ENCODE measurements at regions not wholly inside any gene's neighbourhood (a gene's known extent, or its start where the extent isn't known, plus 50 kb on each side); places are given as distances from the start of the nearest gene placed in this dataset.
A peak's percentile ranks its signal among the peaks of the same experiment; 100 is the strongest.

DNA sequence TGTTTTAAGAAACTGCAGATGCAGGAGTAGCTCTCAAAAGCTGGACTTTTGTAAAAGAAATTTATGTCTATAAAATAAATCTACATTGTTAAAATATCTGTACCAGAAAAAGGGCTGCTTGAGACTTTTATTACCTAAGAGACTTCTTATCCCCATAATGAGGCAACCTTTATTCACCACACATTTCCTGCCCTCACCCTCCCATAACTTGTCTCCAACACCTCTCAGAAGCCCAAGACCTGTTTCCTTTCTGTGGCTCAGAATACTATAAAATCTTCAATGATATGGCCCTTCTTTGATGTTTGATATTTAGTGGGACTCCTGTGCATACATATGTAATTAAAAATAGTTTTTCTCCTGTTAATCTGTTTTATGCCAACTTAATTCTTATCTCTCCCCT, 141.5 kb upstream of the FER start:
- TF ChIP-seq, protein P1, sequence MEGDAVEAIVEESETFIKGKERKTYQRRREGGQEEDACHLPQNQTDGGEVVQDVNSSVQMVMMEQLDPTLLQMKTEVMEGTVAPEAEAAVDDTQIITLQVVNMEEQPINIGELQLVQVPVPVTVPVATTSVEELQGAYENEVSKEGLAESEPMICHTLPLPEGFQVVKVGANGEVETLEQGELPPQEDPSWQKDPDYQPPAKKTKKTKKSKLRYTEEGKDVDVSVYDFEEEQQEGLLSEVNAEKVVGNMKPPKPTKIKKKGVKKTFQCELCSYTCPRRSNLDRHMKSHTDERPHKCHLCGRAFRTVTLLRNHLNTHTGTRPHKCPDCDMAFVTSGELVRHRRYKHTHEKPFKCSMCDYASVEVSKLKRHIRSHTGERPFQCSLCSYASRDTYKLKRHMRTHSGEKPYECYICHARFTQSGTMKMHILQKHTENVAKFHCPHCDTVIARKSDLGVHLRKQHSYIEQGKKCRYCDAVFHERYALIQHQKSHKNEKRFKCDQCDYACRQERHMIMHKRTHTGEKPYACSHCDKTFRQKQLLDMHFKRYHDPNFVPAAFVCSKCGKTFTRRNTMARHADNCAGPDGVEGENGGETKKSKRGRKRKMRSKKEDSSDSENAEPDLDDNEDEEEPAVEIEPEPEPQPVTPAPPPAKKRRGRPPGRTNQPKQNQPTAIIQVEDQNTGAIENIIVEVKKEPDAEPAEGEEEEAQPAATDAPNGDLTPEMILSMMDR (IDR thresholded peaks at IDR 0.05; ENCODE audit: insufficient read depth, low read depth, low read length, missing control alignments) = no peak
- no peak overlapping the region for H3K4me3 ChIP-seq (ENCODE audit: low read length)

DNA sequence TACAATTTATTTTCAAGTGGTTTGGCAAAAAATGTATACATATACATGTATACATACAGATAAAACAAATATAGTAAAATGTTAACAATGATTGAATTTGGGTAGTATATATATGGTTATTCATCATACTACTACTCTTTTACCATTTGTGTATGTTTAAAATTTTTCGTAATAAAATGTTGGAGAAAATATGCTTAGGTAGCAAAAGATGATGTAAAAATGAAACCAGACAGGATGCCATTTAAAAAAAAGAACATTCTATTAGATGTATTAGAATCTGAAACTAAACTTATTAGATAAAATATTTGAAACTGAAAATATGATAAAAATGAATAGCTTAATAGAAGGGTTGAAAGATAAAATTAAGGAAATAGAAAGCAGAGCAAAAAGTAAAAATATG, 144.9 kb upstream of the FER start:
- TF ChIP-seq, protein P1 (IDR thresholded peaks at IDR 0.05; ENCODE audit: insufficient read depth, low read depth, low read length, missing control alignments) = no peak
- no peak overlapping the region for H3K4me3 ChIP-seq (ENCODE audit: low read length)
- DNase-seq (ENCODE audit: low read depth) = no peak

More for the DNA sequence above, 141.5 kb upstream of the FER start:
- DNase-seq (ENCODE audit: low read depth) = no peak

DNA sequence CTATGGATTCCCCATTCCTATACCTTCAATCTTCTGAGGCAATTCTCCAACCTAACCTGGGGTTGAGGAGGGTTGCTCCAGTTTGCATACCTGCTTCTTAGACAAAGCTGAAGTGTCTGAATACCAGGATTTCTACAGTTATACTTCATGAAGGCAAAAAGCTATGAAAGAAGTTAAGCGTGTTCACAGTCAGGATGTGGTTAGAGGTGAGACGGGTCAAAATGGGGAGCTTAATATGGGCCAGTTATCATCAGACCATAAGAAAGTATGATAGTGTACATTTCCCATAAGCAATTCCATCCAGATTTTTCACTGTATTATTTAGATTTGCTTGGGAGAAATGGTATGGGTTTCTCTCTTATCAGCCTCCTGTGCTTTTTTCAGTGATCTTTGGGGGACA, 156.9 kb upstream of the FER start:
- TF ChIP-seq, protein P1 (IDR thresholded peaks at IDR 0.05; ENCODE audit: insufficient read depth, low read depth, low read length, missing control alignments) = no peak
- no peak for DNase-seq (ENCODE audit: low read depth)
- H3K4me3 ChIP-seq (ENCODE audit: low read length) = no peak overlapping the region

DNA sequence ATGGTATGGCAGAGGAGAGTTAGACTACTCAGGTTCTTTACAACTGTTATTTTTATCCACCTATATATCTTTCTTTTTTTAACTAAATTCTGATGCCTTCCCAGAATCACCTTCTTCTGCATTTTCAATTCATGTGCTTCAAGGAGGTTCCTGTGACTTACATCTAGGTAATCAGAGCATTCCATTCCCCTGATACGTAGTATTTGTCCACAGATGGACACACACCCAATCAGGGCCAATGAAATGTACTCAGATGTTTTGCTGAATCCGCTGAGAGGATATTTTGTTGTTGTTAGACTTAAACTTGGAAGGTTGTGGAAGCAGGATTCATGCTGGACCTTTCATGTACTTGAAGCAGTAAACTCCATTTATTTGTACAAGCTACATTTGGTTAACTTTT, 159.4 kb upstream of the FER start:
- peak; percentile 40 for DNase-seq (ENCODE audit: low read depth)
- TF ChIP-seq, protein P1 (IDR thresholded peaks at IDR 0.05; ENCODE audit: insufficient read depth, low read depth, low read length, missing control alignments) = no peak
- no peak overlapping the region for H3K4me3 ChIP-seq (ENCODE audit: low read length)

DNA sequence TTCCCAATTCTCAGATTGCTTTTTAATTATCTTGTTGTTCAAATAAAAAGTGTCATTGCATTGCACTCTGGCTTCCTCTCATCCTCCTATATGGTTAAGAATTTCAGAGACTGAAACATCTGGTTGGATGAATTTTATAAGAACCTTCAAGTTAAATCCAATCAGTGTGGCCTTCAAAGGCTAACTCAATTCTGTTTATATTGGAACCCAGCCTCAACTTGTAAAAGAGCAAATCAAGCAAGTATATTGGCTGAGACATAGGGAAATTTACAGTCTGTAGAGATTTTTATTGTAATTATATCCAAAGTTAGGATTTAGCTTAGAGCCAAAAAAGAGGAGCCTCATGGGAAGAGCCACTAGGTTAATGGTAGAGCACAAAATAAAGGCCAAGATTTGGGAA, 159.9 kb upstream of the FER start:
- no peak overlapping the region for H3K4me3 ChIP-seq (ENCODE audit: low read length)
- TF ChIP-seq, protein P1 (IDR thresholded peaks at IDR 0.05; ENCODE audit: insufficient read depth, low read depth, low read length, missing control alignments) = no peak
- DNase-seq (ENCODE audit: low read depth) = no peak

DNA sequence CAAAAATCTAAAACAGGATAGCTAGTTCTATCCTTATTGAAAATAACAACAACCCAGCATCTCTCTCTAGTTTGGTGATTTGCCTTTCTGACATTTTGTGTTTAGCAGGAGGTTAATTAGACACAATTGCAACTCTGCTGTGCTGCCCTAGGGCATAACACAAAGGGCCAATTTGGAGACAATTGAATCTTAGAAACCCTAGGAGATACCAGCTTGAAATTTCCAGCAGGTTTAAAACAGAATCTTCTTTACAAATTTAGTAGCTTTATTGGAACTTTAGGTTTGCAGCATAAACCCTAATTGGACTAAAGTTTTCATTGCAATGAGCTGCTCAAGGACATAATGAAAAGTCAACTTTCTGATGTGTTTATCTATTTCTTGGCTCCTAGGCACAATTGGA, 166.7 kb upstream of the FER start:
- TF ChIP-seq, protein P1 (IDR thresholded peaks at IDR 0.05; ENCODE audit: insufficient read depth, low read depth, low read length, missing control alignments) = no peak
- DNase-seq (ENCODE audit: low read depth) = no peak
- no peak overlapping the region for H3K4me3 ChIP-seq (ENCODE audit: low read length)

GRCh38 chr5:108579236-108579635, 168.5 kb upstream of the FER start:
- DNase-seq (ENCODE audit: low read depth) = no peak
- H3K4me3 ChIP-seq (ENCODE audit: low read length) = no peak overlapping the region
- TF ChIP-seq, protein P1 (IDR thresholded peaks at IDR 0.05; ENCODE audit: insufficient read depth, low read depth, low read length, missing control alignments) = no peak
